ENCODE measurements at regions not wholly inside any gene's neighbourhood (a gene's known extent, or its start where the extent isn't known, plus 50 kb on each side); places are given as distances from the start of the nearest gene placed in this dataset.

GRCh38 chr7:40948239-40948638 lies 754.7 kb downstream of the INHBA start:
- Mint-ChIP-seq H3K9me3 (peaks cover 33% of the 10 kb centered on the region), H3K27me3 (no peaks in the 10 kb centered on the region), H3K36me3 (no peaks in the 10 kb centered on the region), H3K4me1 (no peaks in the 10 kb centered on the region), H3K4me3 (no peak overlapping the region), H3K27ac (no peak overlapping the region)
- no peak for DNase-seq
- CTCF ChIA-PET: no interaction called here

DNA sequence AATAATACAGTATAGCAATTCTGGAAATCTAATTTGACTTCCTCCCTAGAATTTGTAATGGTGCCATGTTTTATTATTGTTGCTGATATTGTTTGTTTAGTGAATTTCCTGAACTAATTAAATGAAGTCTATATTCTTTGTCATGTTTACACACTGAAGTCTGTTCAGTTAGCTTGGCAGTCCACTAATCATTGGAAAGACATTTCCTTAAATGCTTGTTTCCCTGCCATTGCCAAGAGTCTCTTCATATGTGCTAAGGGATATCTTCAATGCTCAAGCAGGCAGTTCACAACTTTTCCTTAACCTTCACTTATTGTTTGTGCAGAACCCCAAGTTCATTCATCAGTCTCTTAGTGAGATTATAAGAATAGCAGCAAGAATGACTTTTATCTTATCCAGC lies 755.3 kb downstream of the INHBA start:
- H3K27ac Mint-ChIP-seq: no peak overlapping the region
- H3K9me3 Mint-ChIP-seq: peaks cover 30% of the 10 kb centered on the region
- H3K36me3 Mint-ChIP-seq: no peaks in the 10 kb centered on the region
- H3K4me1 Mint-ChIP-seq: no peaks in the 10 kb centered on the region
- H3K27me3 Mint-ChIP-seq: no peaks in the 10 kb centered on the region
- H3K4me3 Mint-ChIP-seq: no peak overlapping the region
- CTCF ChIA-PET: no interaction called here
- no peak for DNase-seq

- no peaks in the 10 kb centered on the region for H3K4me1 Mint-ChIP-seq
- DNase-seq: no peak
- H3K27me3 Mint-ChIP-seq: no peaks in the 10 kb centered on the region
- CTCF ChIA-PET: no interaction called here
- H3K9me3 Mint-ChIP-seq: peaks cover 23% of the 10 kb centered on the region
- H3K36me3 Mint-ChIP-seq: no peaks in the 10 kb centered on the region
- no peak overlapping the region for H3K27ac Mint-ChIP-seq
- no peak overlapping the region for H3K4me3 Mint-ChIP-seq
Observed at GRCh38 chr7:40946549-40946948, 756.3 kb downstream of the INHBA start.

- CTCF ChIA-PET: no interaction called here
- no peaks in the 10 kb centered on the region for H3K36me3 Mint-ChIP-seq
- DNase-seq: no peak
- no peaks in the 10 kb centered on the region for H3K4me1 Mint-ChIP-seq
- no peaks in the 10 kb centered on the region for H3K27me3 Mint-ChIP-seq
- H3K9me3 Mint-ChIP-seq: peaks cover 19% of the 10 kb centered on the region
- no peak overlapping the region for H3K27ac Mint-ChIP-seq
- no peak overlapping the region for H3K4me3 Mint-ChIP-seq
Observed at GRCh38 chr7:40945788-40946187, 757.1 kb downstream of the INHBA start.

- Mint-ChIP-seq H3K4me1 (no peaks in the 10 kb centered on the region), H3K36me3 (no peaks in the 10 kb centered on the region), H3K27ac (no peak overlapping the region), H3K9me3 (peaks cover 17% of the 10 kb centered on the region), H3K27me3 (no peaks in the 10 kb centered on the region), H3K4me3 (no peak overlapping the region)
- DNase-seq: no peak
- CTCF ChIA-PET: no interaction called here
Observed at GRCh38 chr7:40944981-40945585, 757.8 kb downstream of the INHBA start.

GRCh38 chr7:40937879-40938278 lies 765.0 kb downstream of the INHBA start:
- CTCF ChIA-PET: no interaction called here
- H3K27ac Mint-ChIP-seq: no peak overlapping the region
- H3K4me1 Mint-ChIP-seq: no peaks in the 10 kb centered on the region

GRCh38 chr7:40935435-40935834 lies 767.5 kb downstream of the INHBA start:
- CTCF ChIA-PET: no interaction called here
- Mint-ChIP-seq H3K36me3 (no peaks in the 10 kb centered on the region), H3K4me3 (no peak overlapping the region)

More at GRCh38 chr7:40937879-40938278, 765.0 kb downstream of the INHBA start:
- Mint-ChIP-seq H3K36me3 (no peaks in the 10 kb centered on the region), H3K9me3 (no peaks in the 10 kb centered on the region), H3K27me3 (no peaks in the 10 kb centered on the region), H3K4me3 (no peak overlapping the region)
- no peak for DNase-seq

GRCh38 chr7:40923626-40924025 lies 779.3 kb downstream of the INHBA start:
- Mint-ChIP-seq H3K27me3 (no peaks in the 10 kb centered on the region), H3K4me1 (no peaks in the 10 kb centered on the region), H3K27ac (no peak overlapping the region), H3K36me3 (no peaks in the 10 kb centered on the region), H3K9me3 (no peaks in the 10 kb centered on the region), H3K4me3 (no peak overlapping the region)
- no peak for DNase-seq
- CTCF ChIA-PET: no interaction called here

More at GRCh38 chr7:40935435-40935834, 767.5 kb downstream of the INHBA start:
- no peaks in the 10 kb centered on the region for H3K9me3 Mint-ChIP-seq
- no peaks in the 10 kb centered on the region for H3K27me3 Mint-ChIP-seq
- DNase-seq: no peak
- H3K4me1 Mint-ChIP-seq: no peaks in the 10 kb centered on the region
- H3K27ac Mint-ChIP-seq: no peak overlapping the region

- CTCF ChIA-PET: no interaction called here
Observed at GRCh38 chr7:40922316-40922670, 780.6 kb downstream of the INHBA start.

DNA sequence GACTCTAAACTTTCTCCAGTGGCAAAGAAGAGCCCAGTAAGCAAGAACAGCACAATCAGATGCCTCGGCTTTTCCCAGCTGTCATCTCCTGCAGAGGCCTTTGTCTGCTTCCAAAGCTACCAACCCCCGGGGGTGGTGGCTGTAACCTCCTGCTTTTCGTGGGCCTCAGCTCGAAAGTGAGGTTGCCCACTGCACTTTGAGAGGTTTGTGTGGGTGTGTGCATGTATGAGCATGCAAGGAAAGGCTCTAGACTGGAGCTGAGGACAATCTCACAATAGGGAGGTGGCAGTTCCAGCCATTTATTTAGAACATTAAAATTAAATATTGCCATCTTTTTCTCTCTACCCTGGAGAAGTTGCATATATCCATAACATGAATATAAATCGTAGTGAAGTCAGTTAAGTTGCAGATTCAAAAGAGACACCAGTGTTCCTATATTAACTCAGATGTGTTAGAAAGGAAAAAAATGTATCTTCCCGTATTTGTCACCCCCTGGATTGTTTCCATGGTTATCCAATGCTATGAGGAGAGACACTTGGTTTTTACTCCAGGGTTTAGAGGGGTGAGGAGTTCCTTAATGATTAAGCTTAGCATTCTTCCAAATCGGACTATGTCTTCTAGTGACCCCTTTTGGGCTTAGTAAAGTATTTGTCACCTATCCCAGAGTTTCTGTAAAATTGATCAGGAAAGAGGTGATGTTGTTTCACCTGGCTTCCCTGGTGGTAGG lies 781.1 kb downstream of the INHBA start:
- no peak for DNase-seq
- Mint-ChIP-seq H3K27ac (no peak overlapping the region), H3K27me3 (no peaks in the 10 kb centered on the region), H3K4me3 (no peak overlapping the region), H3K4me1 (no peaks in the 10 kb centered on the region), H3K36me3 (no peaks in the 10 kb centered on the region), H3K9me3 (no peaks in the 10 kb centered on the region)
- CTCF ChIA-PET: no interaction called here

More at GRCh38 chr7:40922316-40922670, 780.6 kb downstream of the INHBA start:
- Mint-ChIP-seq H3K27ac (no peak overlapping the region), H3K36me3 (no peaks in the 10 kb centered on the region), H3K4me1 (no peaks in the 10 kb centered on the region), H3K4me3 (no peak overlapping the region), H3K27me3 (no peaks in the 10 kb centered on the region), H3K9me3 (no peaks in the 10 kb centered on the region)
- no peak for DNase-seq

DNA sequence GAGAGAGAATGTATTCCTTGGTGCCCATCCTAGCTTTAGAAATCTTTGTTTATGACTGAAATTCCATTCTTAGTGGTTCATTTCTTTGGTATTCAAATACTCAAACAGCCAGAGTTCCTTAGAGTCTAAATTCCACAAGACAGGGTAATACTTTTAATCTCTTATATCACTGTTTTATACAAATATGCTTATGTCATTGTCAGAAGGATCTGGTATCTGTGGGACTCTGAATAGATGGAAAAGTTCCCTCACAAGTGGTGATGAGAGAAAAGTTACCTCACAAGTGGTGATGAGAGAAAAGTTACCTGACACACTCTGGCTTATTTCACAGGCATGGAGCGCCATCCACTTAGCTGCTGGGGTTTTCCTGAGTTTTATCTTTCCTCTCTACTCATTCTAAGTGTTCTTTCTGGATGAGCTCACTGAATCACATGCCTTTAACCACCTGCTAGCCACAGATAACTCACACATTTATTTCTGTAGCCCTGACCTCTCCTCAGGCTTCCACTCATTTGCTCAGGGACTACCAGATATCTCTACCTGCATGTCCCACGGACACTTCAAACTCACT lies 784.0 kb downstream of the SUGCT start:
- Mint-ChIP-seq H3K9me3 (no peaks in the 10 kb centered on the region), H3K36me3 (no peaks in the 10 kb centered on the region), H3K4me3 (no peak overlapping the region), H3K27ac (no peak overlapping the region), H3K4me1 (no peaks in the 10 kb centered on the region), H3K27me3 (no peaks in the 10 kb centered on the region)
- CTCF ChIA-PET: no interaction called here
- DNase-seq: no peak

DNA sequence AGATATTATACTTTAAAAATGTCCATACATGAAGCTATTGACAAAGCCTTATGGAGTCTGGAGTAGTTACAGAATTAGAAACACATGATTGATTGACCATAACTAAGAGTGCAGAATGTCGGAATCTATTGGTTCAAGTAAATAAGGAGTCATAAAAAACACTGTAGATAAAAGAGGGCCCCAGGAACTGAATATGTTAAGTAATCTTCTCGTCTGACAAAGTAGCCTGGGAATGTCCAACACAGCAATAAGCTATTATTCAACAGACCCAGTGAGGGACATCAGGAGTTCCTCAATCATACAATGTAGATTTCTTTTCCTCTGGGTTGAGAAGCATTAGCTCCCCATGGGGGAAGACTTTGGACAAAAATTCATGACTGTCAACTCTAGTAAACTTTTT lies 782.0 kb downstream of the SUGCT start:
- DNase-seq: no peak
- Mint-ChIP-seq H3K36me3 (no peaks in the 10 kb centered on the region), H3K27ac (no peak overlapping the region), H3K9me3 (peaks cover 3% of the 10 kb centered on the region), H3K27me3 (no peaks in the 10 kb centered on the region), H3K4me1 (no peaks in the 10 kb centered on the region), H3K4me3 (no peak overlapping the region)
- CTCF ChIA-PET: no interaction called here

GRCh38 chr7:40915071-40915470 lies 780.3 kb downstream of the SUGCT start:
- Mint-ChIP-seq H3K36me3 (no peaks in the 10 kb centered on the region), H3K27me3 (no peaks in the 10 kb centered on the region), H3K4me3 (no peak overlapping the region), H3K4me1 (no peaks in the 10 kb centered on the region), H3K9me3 (peaks cover 3% of the 10 kb centered on the region), H3K27ac (no peak overlapping the region)
- DNase-seq: no peak
- CTCF ChIA-PET: no interaction called here
